HG03521 (cell line): ENCODE measurements at regions not wholly inside any gene's neighbourhood (a gene's known extent, or its start where the extent isn't known, plus 50 kb on each side); places are given as distances from the start of the nearest gene placed in this dataset.

ENCODE experiments used
- ATAC-seq: cut with Tn5 transposase; IDR thresholded peaks from one replicate; pipeline ENCODE4 v1.9.1; 2021; ENCODE audit warnings: mild to moderate bottlenecking, moderate library complexity; ENCODE audit not compliant: unreplicated experiment

- ATAC-seq: peak; percentile 93
These were observed 93.1 kb upstream of the ZC3H12C start for GRCh38 chr11:110000031-110000502.

GRCh38 chr11:110000850-110001249 is 92.3 kb upstream of the ZC3H12C start:
- no peak for ATAC-seq

GRCh38 chr11:110003426-110003825 is 89.8 kb upstream of the ZC3H12C start:
- ATAC-seq: no peak

GRCh38 chr11:110011595-110011994 is 81.6 kb upstream of the ZC3H12C start:
- ATAC-seq: no peak

GRCh38 chr11:110015695-110016094 is 77.5 kb upstream of the ZC3H12C start:
- ATAC-seq: no peak

- no peak for ATAC-seq
These were observed 73.5 kb upstream of the ZC3H12C start for GRCh38 chr11:110019675-110020074.

- ATAC-seq: no peak
These were observed 70.6 kb upstream of the ZC3H12C start for GRCh38 chr11:110022548-110022947.

GRCh38 chr11:110023711-110024110 is 69.5 kb upstream of the ZC3H12C start:
- no peak for ATAC-seq

GRCh38 chr11:110026858-110027626 is 66.2 kb upstream of the ZC3H12C start:
- peak; percentile 81 for ATAC-seq

- peak; percentile 38 for ATAC-seq
These were observed 65.4 kb upstream of the ZC3H12C start for GRCh38 chr11:110027627-110028371.

GRCh38 chr11:110028921-110029320 is 64.3 kb upstream of the ZC3H12C start:
- ATAC-seq: no peak

GRCh38 chr11:110029714-110030113 is 63.5 kb upstream of the ZC3H12C start:
- ATAC-seq: no peak

GRCh38 chr11:110031171-110031570 is 62.0 kb upstream of the ZC3H12C start:
- ATAC-seq: no peak

GRCh38 chr11:110032259-110032658 is 60.9 kb upstream of the ZC3H12C start:
- ATAC-seq: no peak

GRCh38 chr11:110032957-110033570 is 60.1 kb upstream of the ZC3H12C start:
- ATAC-seq: no peak

GRCh38 chr11:110034806-110035205 is 58.4 kb upstream of the ZC3H12C start:
- no peak for ATAC-seq

GRCh38 chr11:110035357-110035756 is 57.8 kb upstream of the ZC3H12C start:
- no peak for ATAC-seq

- ATAC-seq: no peak
These were observed 55.0 kb upstream of the ZC3H12C start for GRCh38 chr11:110038201-110038600.
